Retina (tissue), 1 donor: ENCODE measurements at regions not wholly inside any gene's neighbourhood (a gene's known extent, or its start where the extent isn't known, plus 50 kb on each side); places are given as distances from the start of the nearest gene placed in this dataset.

Source experiments
- DNase-seq: peaks from one replicate; pipeline ENCODE4 v3.0.0-alpha.2; 2016

- DNase-seq = no peak
These were observed 95.6 kb upstream of the KCTD3 start for GRCh38 chr1:215471463-215471862.

GRCh38 chr1:215472723-215473122 is 94.4 kb upstream of the KCTD3 start:
- DNase-seq = no peak

GRCh38 chr1:215473943-215474342 is 93.2 kb upstream of the KCTD3 start:
- no peak for DNase-seq

- DNase-seq = no peak
These were observed 92.2 kb upstream of the KCTD3 start for GRCh38 chr1:215474940-215475339.

DNA sequence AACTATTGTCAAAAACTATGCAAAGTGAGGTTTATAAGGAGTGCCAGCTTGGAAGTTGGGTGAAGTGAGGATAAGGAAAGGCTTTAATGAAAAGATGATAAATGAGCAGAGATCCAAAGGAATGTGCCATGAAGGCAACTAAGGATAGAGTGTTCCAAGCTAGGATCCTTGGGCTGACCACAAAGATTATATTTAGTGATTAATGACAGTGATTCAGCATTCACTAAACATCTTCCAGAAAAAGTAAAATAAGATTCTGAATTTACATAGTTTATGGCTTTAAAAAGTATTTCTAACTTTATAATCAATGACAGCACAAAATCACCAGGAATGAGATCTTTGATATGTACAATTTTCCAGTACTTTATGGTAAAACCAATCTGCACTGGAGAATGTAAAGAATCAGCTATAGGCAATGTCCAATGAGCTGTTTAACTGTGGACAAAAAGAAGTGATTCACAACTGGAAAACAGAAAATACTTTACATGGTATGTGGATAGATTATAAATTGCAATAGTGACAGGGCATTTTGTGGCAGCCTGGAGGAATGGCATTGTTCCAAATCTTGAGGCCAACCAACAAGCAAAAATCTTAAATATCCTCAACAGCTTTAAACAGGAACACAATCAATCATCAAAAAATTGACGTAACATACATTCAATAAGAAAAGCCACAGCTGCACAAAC is 91.2 kb upstream of the KCTD3 start:
- DNase-seq = no peak

GRCh38 chr1:215476541-215476940 is 90.6 kb upstream of the KCTD3 start:
- no peak for DNase-seq

DNA sequence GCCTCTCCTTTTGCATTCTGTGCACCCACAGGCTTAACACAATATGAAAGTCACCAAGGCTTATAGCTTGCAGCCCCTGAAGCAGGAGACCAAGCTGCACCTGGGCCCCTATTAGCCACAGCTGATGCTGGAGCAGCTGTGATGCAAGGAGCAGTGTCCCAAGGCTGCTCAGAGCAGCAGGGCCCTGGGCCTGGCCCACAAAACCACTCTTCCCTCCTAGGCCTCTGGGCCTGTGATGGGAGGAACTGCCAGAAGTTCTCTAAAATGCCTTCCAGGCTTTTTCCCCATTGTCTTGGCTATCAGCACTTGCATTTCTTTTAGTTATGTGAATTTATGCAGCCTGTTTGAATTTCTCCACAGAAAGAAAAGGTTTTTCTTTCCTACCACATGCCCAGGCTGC is 89.5 kb upstream of the KCTD3 start:
- no peak for DNase-seq

- no peak for DNase-seq
These were observed 87.5 kb upstream of the KCTD3 start for GRCh38 chr1:215479567-215479966.

DNA sequence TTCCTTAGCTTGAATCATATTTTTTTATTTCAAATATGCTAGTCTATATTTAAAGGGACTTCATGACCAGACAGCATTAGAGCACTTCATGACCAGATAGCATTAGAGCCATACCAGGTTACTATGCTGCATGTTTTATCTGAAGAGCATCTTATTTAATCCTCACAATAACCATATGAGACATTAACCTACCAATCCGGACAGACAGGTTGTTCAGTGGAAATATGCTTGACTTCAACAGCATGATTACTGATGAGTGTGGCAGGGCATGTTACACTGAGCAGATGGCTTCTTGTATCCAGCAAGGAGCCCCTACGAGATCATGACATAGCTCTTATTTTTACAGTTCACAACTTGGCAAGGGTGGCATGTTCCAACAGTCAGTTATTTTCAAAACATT is 85.0 kb upstream of the KCTD3 start:
- no peak for DNase-seq

DNA sequence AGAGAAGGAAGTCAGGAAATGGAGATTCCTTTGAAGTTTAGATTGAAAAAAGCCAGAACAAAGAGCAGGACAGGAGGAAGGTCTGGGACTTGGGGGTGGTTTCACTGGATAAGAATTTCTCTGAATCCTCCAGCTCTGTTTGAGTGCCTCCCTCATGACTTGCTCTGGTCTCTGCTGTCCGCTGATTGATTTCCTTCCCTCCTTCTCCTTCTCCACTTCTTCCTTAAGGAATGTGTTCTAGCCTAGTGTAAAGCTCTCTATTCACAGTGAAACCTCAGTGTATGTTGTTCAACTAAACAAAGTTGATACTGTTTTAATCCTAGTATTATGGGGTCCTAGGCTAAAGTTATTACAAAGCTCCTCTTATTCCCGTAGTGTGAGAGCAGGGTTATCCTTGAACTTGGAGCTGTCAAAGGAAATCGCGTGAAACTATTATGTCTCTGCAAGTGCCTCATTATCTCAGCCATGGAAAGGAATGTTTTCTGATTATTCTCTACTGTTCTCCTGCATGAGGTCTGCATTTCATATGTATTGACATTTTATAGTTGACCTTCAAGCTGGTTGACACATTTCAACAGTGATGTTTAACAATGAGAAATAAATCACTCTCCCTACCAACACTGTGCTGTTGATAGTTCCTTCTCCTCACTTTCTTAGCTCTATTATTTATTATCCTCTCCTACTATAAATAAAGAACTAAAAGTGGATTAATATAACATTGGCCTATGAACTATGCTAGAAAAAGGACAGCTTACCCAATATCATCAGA is 82.7 kb upstream of the KCTD3 start:
- DNase-seq = no peak

GRCh38 chr1:215487466-215487865 is 79.6 kb upstream of the KCTD3 start:
- DNase-seq = no peak

GRCh38 chr1:215488850-215489249 is 78.3 kb upstream of the KCTD3 start:
- no peak for DNase-seq

DNA sequence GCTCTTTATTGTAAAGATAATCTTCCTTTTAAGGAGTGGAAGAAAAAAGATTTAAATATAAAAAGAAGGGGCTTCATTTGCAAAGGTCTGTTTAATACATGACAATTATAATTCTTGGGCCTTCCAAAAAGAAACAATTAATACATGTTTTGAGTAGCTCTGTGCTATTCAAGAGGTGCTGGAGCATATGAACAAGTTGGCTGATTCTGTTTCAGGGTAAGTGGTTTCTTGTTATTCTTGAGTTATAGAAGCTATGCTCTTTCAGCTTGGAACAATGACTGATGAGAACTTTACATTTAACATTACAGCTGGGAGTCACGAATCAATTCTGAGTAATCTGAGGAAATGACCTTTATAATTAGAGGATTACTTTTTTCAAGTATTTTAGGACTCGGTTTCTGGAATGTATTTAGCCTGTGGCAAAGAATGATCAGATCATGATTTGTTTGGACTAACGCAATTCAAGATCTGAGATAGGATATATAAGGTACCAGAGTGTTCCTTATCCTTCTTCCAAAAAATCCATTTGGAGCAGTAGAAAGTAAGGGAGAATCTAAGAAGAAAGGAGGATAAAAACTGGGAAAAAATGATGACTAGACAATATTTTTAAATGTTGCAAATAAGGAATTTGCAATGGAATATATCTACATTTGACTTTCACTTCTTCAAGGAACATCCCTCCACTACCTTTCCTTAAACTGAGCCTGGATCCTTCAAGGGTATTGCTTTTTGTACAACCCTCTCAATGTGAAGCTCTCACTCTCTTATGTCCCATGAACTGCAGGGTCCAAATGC is 77.1 kb upstream of the KCTD3 start:
- DNase-seq = no peak

DNA sequence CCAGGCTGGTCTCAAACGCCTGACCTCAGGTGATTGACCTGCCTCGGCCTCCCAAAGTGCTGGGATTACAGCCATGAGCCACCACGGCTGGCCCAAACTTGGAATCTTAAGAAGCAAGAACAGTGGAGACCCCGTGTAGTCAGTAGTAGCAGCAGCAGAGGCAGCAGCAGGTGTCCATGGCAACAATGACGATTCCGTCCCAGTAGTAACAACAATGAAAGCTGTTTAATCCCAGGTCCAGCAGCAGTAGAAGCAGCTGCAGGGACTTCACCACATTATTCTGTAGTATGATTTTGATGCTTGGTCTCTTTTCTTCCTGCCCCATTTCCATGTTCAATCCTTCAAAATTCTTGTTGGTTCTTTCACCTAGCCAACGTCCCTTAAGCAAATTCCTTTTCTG is 69.6 kb upstream of the KCTD3 start:
- DNase-seq = peak; percentile 22

- DNase-seq = no peak
These were observed 65.6 kb upstream of the KCTD3 start for GRCh38 chr1:215501496-215501895.

DNA sequence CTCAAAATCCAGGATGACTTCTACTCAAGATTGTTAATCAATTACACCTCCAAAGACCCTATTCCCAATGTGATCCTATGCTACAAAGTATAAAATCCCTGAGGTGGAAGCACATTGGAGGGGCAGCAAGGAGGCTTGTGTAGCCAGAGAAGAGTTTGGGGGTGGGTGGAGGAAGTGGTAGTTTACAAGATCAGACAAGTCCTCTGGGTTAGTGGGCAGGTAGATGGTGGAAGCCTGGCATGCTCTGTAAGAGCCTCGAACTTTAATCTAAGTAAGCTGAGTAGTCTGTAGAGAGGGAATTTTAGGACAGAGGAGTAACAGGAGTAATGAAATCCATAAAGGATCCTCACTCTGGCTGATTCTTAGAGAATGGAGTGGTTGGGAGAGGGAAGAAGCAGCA is 65.0 kb upstream of the KCTD3 start:
- no peak for DNase-seq

DNA sequence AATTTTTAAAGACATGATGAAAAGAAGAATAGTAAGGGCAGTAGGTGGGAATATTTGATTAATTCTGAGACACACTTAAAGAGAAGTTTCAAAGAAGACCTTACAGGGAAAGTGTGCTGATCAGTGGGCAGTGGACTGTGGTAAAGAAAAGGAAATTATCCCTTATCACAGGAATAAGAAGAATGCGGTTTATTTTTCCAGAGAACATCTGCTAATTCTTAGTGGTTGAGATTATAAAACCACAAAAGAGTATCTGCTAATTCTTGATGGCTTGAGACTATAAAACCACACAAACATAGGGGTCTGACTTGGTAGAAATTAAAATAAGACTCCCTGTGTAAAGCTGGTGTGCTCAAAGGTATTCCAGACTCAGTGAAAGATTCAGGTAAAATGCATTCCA is 60.0 kb upstream of the KCTD3 start:
- no peak for DNase-seq

GRCh38 chr1:215508311-215508710 is 58.8 kb upstream of the KCTD3 start:
- DNase-seq = no peak
